ENCODE measurements at regions not wholly inside any gene's neighbourhood (a gene's known extent, or its start where the extent isn't known, plus 50 kb on each side); places are given as distances from the start of the nearest gene placed in this dataset.

DNA sequence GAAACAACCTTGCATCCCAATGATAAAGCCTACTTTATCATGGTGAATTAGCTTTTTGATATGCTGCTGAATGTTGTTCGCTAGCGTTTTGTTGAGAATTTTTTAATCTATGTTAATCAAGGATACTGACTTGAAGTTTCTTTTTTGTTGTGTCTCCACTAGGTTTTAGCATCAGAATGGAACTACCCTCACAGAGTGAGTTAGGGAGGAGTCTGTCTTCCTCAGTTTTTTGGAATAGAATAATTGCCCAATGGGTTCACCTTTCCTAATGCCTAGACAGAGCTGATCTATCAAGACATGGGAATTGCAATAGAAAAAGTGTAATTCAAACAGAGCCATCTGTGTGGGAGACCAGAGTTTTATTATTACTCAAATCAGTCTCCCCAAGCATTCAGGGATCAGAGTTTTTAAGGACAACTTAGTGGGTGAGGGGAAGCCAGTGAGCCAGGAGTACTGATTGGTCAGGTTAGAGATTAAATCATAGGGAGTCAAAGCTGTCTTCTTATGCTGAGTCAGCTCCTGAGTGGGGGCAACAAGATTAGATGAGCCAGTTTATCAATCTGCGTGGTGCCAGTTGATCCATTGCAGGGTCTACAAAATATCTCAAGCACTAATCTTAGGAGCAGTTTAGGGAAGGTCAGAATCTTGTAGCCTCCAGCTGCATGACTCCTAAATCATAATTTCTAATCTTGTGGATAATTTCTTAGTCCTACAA lies 237.4 kb upstream of the PPP2R3A start:
- FAIRE-seq (no peak), DNase-seq (ENCODE audit: insufficient read length, low spot score) (no peak)
- TF ChIP-seq PAX5 (IDR thresholded peaks at IDR 0.05; ENCODE audit: insufficient read depth, low read length, severe bottlenecking) (no peak), POLR2AphosphoS5 (IDR thresholded peaks at IDR 0.05; ENCODE audit: low read depth, low read length) (no peak), SPI1 (IDR thresholded peaks at IDR 0.05; ENCODE audit: low read depth, low read length) (no peak), POLR2A (IDR thresholded peaks at IDR 0.05; ENCODE audit: low read depth, low read length) (no peak), TAF1 (IDR thresholded peaks at IDR 0.05; ENCODE audit: low read depth, low read length) (no peak), POU2F2 (IDR thresholded peaks at IDR 0.05; ENCODE audit: low read depth, low read length) (no peak)

DNA sequence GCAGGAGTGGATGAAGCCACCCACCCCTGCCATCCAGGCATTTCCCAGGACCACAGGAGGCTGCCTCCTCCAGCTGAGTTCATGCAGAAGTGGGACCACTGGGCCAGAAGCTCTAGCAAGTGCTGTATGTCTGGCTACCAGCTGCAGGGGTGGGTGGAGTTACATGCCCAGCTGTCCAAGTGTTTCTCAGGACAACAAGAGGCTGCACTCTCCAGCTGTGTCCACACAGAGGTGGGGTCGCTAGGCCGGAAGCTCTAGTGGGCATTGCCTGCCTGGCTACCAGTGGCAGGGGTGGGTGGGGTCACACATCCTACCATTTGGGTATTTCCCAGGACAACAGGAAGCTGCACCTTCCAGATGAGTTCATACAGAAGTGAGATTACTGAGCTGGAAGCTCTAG lies 234.0 kb upstream of the PPP2R3A start:
- DNase-seq (ENCODE audit: insufficient read length, low spot score): no peak

DNA sequence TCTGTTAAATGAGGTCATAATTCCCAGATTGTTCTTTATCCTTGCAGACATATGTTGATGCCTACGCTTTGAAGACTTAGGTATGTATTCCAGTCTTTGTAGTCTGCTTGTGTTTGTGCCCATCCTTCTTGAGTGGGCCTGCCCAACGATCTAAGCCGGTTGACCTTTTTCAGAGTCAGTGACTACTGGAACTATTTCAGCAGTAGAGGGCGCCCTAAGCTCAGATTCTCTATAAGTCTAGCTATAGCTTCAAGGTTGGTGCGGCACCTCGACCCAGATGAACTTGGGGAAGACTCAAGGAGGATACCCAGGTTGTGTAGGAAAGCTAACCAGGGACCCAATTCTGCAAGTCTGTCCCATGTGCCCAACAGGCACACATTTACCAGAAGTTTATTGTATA lies 228.8 kb upstream of the PPP2R3A start:
- no peak for TF ChIP-seq SPI1 (IDR thresholded peaks at IDR 0.05; ENCODE audit: low read depth, low read length)
- FAIRE-seq (no peak), DNase-seq (ENCODE audit: insufficient read length, low spot score) (no peak)

More for the DNA sequence above, 234.0 kb upstream of the PPP2R3A start:
- no peak for FAIRE-seq
- TF ChIP-seq PAX5 (IDR thresholded peaks at IDR 0.05; ENCODE audit: insufficient read depth, low read length, severe bottlenecking): no peak
- TF ChIP-seq POLR2A (IDR thresholded peaks at IDR 0.05; ENCODE audit: low read depth, low read length): no peak
- TF ChIP-seq POLR2AphosphoS5 (IDR thresholded peaks at IDR 0.05; ENCODE audit: low read depth, low read length): no peak
- no peak for TF ChIP-seq POU2F2 (IDR thresholded peaks at IDR 0.05; ENCODE audit: low read depth, low read length)
- TF ChIP-seq TAF1 (IDR thresholded peaks at IDR 0.05; ENCODE audit: low read depth, low read length): no peak
- TF ChIP-seq SPI1 (IDR thresholded peaks at IDR 0.05; ENCODE audit: low read depth, low read length): no peak

DNA sequence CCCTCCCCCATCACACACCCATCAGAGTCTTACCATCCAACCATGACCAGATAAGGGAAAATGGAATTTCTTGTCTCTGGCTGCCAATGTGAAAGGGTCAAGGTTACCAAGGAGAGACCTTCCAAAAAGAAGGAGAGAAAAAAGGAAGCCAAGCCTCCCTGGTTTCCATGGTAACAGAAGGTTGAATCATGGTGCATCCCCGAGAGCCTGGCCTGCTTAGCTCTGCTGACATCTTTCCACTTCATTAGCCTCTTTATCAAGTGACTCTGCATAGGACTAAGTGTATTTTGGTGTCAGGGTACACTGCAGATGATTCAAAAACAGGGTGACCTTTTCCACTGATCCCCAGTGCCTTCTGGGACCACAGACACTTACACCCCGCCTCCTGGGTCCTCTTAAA lies 225.7 kb upstream of the PPP2R3A start:
- no peak for TF ChIP-seq POLR2AphosphoS5 (IDR thresholded peaks at IDR 0.05; ENCODE audit: low read depth, low read length)
- TF ChIP-seq POU2F2 (IDR thresholded peaks at IDR 0.05; ENCODE audit: low read depth, low read length): no peak
- no peak for TF ChIP-seq PAX5 (IDR thresholded peaks at IDR 0.05; ENCODE audit: insufficient read depth, low read length, severe bottlenecking)
- no peak for TF ChIP-seq TAF1 (IDR thresholded peaks at IDR 0.05; ENCODE audit: low read depth, low read length)
- TF ChIP-seq POLR2A (IDR thresholded peaks at IDR 0.05; ENCODE audit: low read depth, low read length): no peak
- no peak for TF ChIP-seq SPI1 (IDR thresholded peaks at IDR 0.05; ENCODE audit: low read depth, low read length)
- no peak for FAIRE-seq
- DNase-seq (ENCODE audit: insufficient read length, low spot score): no peak

DNA sequence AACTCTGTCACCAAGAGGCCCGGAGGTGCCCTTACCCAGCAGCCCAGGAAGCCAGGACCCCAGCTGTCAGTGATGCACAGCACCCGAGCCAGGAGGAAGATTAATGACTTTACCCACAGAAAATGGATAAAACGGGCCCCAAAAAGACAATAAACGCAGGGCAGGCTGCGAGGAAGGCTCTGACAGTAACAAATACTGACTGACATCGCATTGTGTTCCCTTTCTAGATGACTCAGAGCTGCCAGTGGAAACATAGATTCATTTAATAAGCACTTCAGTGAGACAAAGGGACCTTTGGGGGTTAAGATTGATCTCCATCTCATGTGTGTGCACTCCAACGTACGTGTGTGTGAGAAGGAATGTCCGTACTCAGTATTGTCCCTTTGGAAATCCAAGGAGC lies 225.3 kb upstream of the PPP2R3A start:
- TF ChIP-seq PAX5 (IDR thresholded peaks at IDR 0.05; ENCODE audit: insufficient read depth, low read length, severe bottlenecking) (no peak), POLR2AphosphoS5 (IDR thresholded peaks at IDR 0.05; ENCODE audit: low read depth, low read length) (no peak), SPI1 (IDR thresholded peaks at IDR 0.05; ENCODE audit: low read depth, low read length) (no peak), TAF1 (IDR thresholded peaks at IDR 0.05; ENCODE audit: low read depth, low read length) (no peak), POU2F2 (IDR thresholded peaks at IDR 0.05; ENCODE audit: low read depth, low read length) (no peak), POLR2A (IDR thresholded peaks at IDR 0.05; ENCODE audit: low read depth, low read length) (no peak)
- DNase-seq (ENCODE audit: insufficient read length, low spot score): no peak
- FAIRE-seq: no peak

DNA sequence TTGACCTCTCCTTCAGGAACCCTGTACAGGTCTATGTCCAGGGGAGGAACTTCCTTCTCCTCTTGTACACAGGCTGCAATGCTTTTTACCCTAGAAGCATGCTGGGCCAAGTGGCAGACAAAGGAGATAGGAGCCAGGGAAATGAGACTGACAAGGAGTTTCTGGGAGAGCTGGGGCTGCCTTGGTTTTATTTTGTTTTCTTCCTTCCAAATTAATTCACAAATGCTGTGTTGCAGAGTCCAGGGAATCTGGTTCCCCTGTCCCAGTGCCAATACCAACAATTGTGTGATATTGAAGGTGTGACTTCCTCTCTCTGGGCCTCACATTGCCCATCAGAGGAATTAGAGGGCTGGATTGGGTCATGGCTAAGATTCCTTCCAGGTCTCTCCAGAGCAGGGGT lies 224.8 kb upstream of the PPP2R3A start:
- DNase-seq (ENCODE audit: insufficient read length, low spot score) (no peak), FAIRE-seq (no peak)
- TF ChIP-seq POLR2AphosphoS5 (IDR thresholded peaks at IDR 0.05; ENCODE audit: low read depth, low read length) (no peak), POU2F2 (IDR thresholded peaks at IDR 0.05; ENCODE audit: low read depth, low read length) (no peak), TAF1 (IDR thresholded peaks at IDR 0.05; ENCODE audit: low read depth, low read length) (no peak)

DNA sequence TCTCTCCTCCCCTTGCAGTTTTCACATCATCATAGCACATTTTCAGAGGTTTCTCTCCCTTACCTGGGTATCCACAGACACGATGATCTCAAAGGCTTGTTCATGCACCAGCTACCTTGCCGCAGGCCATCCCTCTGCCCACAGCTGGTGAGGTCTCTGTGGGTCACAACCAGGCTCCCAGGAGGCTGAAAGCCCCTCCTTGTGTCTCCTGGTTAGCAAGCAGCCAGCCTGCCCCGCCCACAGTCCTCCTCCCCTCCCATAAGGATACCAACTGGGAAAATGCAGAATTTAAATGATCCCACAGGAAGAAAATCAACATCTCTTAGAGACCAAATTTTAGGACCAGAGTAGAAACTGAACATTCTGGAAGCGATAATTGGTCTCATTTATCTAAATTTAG lies 213.5 kb upstream of the PPP2R3A start:
- FAIRE-seq: no peak
- TF ChIP-seq POLR2A (IDR thresholded peaks at IDR 0.05; ENCODE audit: low read depth, low read length) (no peak), TAF1 (IDR thresholded peaks at IDR 0.05; ENCODE audit: low read depth, low read length) (no peak), PAX5 (IDR thresholded peaks at IDR 0.05; ENCODE audit: insufficient read depth, low read length, severe bottlenecking) (no peak), POU2F2 (IDR thresholded peaks at IDR 0.05; ENCODE audit: low read depth, low read length) (no peak), SPI1 (IDR thresholded peaks at IDR 0.05; ENCODE audit: low read depth, low read length) (no peak)
- no peak for DNase-seq (ENCODE audit: insufficient read length, low spot score)

DNA sequence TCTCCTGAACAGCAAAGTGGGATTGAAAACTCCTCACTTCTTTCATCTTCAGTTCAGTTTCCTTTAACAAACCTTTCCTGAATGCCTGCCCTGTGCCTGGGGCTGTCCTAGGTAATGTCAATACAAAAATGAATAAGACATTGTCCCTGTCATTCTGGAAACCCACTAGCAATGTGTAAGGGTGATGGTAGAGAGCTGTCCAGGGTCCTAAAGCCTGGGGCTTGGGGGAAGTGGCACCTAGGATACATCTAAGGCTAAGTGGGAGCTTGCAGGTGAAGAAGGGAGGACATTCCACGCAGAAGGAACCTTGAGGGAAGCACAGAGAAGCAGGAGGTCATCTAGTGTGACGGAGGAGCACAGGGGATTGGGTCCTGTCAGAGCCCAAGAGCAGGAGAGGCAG lies 212.7 kb upstream of the PPP2R3A start:
- DNase-seq (ENCODE audit: insufficient read length, low spot score): no peak
- no peak for FAIRE-seq
- no peak for TF ChIP-seq PAX5 (IDR thresholded peaks at IDR 0.05; ENCODE audit: insufficient read depth, low read length, severe bottlenecking)
- TF ChIP-seq POU2F2 (IDR thresholded peaks at IDR 0.05; ENCODE audit: low read depth, low read length): no peak
- TF ChIP-seq POLR2A (IDR thresholded peaks at IDR 0.05; ENCODE audit: low read depth, low read length): no peak
- no peak for TF ChIP-seq TAF1 (IDR thresholded peaks at IDR 0.05; ENCODE audit: low read depth, low read length)
- no peak for TF ChIP-seq POLR2AphosphoS5 (IDR thresholded peaks at IDR 0.05; ENCODE audit: low read depth, low read length)
- no peak for TF ChIP-seq SPI1 (IDR thresholded peaks at IDR 0.05; ENCODE audit: low read depth, low read length)

DNA sequence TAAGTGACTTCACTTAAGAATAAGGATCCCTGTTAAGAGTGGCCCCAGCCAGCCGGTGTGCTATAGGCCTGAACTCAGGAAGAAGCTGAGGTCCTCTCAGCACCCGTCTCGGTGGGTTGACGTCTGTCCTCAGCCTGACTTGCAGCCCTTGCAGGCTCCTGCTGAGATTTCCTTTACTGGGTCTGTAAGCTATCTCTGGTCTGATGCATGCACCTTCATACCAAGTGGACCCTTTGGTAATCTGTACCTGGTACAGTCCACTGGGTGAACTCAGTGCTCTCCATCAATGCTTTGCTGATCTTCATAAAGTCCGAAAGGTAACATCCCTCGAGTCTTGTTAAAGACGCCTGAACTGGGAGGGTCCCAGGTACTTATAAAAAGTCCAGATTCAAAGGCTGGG lies 212.0 kb upstream of the PPP2R3A start:
- no peak for TF ChIP-seq POLR2A (IDR thresholded peaks at IDR 0.05; ENCODE audit: low read depth, low read length)
- TF ChIP-seq TAF1 (IDR thresholded peaks at IDR 0.05; ENCODE audit: low read depth, low read length): no peak
- TF ChIP-seq POLR2AphosphoS5 (IDR thresholded peaks at IDR 0.05; ENCODE audit: low read depth, low read length): no peak
- TF ChIP-seq POU2F2 (IDR thresholded peaks at IDR 0.05; ENCODE audit: low read depth, low read length): no peak
- TF ChIP-seq PAX5 (IDR thresholded peaks at IDR 0.05; ENCODE audit: insufficient read depth, low read length, severe bottlenecking): no peak
- no peak for TF ChIP-seq SPI1 (IDR thresholded peaks at IDR 0.05; ENCODE audit: low read depth, low read length)
- DNase-seq (ENCODE audit: insufficient read length, low spot score) (no peak), FAIRE-seq (no peak)

DNA sequence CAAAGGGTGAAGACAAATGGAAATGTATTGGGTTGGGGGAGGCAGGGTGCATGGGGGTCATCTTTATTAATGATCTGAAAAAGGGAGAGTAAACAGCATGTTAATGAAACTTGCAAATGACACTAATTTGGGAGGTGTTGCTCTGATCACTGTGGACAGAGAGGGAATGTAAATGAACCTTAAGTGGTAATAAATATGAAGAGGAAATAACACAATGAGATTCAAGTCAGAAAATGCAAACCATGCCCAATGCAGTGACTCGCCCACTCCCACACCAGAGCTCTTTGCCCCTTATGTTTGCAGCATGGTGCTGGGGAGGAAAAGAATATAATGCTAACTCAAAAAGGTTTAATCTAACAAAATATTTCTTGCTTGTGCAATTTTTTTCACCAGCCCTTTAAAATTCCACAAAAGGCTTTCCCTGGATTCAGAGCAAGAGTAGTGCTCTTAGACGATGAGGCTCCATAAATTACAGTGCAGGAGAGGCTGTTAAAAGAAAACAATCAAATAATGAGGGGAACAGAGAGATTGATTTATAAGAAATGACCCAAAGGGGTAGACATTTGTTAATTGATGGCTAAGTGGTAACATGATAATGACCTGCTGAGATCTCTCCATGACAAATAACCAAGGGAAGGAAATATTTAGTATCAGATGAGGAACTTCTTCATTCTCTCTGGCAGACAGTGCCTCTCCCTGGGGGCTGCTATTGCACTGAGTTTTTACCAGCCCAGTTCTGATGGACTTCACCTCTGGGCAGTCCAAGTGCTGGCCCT lies 210.0 kb upstream of the PPP2R3A start:
- DNase-seq (ENCODE audit: insufficient read length, low spot score): no peak
- TF ChIP-seq POU2F2 (IDR thresholded peaks at IDR 0.05; ENCODE audit: low read depth, low read length): no peak
- TF ChIP-seq TAF1 (IDR thresholded peaks at IDR 0.05; ENCODE audit: low read depth, low read length): no peak
- no peak for TF ChIP-seq PAX5 (IDR thresholded peaks at IDR 0.05; ENCODE audit: insufficient read depth, low read length, severe bottlenecking)
- TF ChIP-seq SPI1 (IDR thresholded peaks at IDR 0.05; ENCODE audit: low read depth, low read length): no peak
- no peak for TF ChIP-seq POLR2AphosphoS5 (IDR thresholded peaks at IDR 0.05; ENCODE audit: low read depth, low read length)
- no peak for TF ChIP-seq POLR2A (IDR thresholded peaks at IDR 0.05; ENCODE audit: low read depth, low read length)
- FAIRE-seq: no peak

Measured in GM12891 (cell line).